AG10803 (cell line): ENCODE measurements at regions not wholly inside any gene's neighbourhood (a gene's known extent, or its start where the extent isn't known, plus 50 kb on each side); places are given as distances from the start of the nearest gene placed in this dataset.

Experiments
- DNase-seq: peaks from one replicate; pipeline ENCODE4 v3.0.0; 2010; ENCODE audit warnings: low read depth
- H3K4me3 ChIP-seq: 2 replicates; pipeline ENCODE4 v1.5.1; 2011; ENCODE audit warnings: mild to moderate bottlenecking, low read length, control low read depth
- TF ChIP-seq, protein P1 (sequence below): conservative IDR thresholded peaks from 2 replicates; pipeline ENCODE4 v1.5.1; 2011; ENCODE audit warnings: mild to moderate bottlenecking, low read length, control low read depth, inconsistent platforms

DNA sequence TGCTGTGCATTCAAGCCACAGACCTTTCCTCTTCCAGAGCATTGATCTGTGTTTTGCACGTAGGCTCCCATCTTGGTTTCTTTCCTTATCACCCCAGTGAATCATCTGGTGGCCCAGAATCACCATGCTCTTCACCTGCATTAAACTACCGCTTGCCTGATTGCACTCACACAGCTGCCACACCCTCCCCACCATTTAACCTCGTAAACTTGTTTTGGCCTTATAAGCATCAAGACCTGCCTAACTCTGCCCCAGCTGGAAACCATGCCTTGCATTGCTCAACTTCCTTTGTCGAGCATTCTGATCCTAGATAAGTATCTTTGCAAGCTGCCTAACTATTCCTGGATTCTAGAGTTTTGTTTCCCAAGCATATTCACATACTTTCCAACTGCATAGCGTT, 369.6 kb upstream of the SEMA6A start:
- TF ChIP-seq, protein P1, sequence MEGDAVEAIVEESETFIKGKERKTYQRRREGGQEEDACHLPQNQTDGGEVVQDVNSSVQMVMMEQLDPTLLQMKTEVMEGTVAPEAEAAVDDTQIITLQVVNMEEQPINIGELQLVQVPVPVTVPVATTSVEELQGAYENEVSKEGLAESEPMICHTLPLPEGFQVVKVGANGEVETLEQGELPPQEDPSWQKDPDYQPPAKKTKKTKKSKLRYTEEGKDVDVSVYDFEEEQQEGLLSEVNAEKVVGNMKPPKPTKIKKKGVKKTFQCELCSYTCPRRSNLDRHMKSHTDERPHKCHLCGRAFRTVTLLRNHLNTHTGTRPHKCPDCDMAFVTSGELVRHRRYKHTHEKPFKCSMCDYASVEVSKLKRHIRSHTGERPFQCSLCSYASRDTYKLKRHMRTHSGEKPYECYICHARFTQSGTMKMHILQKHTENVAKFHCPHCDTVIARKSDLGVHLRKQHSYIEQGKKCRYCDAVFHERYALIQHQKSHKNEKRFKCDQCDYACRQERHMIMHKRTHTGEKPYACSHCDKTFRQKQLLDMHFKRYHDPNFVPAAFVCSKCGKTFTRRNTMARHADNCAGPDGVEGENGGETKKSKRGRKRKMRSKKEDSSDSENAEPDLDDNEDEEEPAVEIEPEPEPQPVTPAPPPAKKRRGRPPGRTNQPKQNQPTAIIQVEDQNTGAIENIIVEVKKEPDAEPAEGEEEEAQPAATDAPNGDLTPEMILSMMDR, result no peak
- DNase-seq, result no peak

DNA sequence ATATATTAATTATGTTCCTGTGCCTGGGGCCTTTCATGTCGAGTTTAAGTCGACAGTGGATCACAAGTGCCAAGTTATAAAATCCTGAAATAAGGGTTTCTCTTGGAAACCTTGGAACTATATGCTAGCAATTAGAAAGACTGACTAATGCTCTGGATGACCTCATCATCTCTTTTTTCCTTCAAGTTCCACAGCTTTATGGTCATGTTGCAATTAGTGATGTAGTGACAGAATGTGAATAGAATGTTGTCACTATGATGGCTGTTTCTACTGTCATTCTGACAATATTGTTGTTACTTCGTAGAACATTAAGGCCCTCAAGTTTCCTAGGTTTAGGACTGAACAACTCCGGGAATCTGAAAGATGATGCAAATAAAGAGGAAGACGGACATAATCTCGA, 368.0 kb upstream of the SEMA6A start:
- no peak for DNase-seq
- TF ChIP-seq, protein P1, result no peak
- no peak overlapping the region for H3K4me3 ChIP-seq

More for the DNA sequence above, 369.6 kb upstream of the SEMA6A start:
- H3K4me3 ChIP-seq, result no peak overlapping the region

DNA sequence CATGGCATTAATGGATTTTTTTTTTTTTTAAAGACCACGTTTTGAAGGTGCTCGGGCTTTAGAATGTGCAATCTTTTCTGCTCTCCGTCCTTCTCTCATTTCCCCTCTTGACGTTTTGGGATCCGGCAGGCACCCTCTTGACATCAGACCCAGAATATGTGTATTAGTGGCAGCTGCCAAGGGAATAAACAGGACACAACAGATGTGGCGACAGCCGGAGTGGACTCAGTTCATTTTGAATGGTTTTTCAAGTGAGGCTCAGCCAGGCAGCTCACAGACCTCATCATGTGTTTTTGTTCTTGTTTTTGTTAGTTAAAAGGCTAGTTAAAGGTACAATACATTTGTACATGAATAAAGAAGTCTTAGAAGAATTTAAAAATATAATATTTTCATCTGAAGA, 365.0 kb upstream of the SEMA6A start:
- H3K4me3 ChIP-seq, result no peak overlapping the region
- DNase-seq, result no peak
- TF ChIP-seq, protein P1, result no peak

DNA sequence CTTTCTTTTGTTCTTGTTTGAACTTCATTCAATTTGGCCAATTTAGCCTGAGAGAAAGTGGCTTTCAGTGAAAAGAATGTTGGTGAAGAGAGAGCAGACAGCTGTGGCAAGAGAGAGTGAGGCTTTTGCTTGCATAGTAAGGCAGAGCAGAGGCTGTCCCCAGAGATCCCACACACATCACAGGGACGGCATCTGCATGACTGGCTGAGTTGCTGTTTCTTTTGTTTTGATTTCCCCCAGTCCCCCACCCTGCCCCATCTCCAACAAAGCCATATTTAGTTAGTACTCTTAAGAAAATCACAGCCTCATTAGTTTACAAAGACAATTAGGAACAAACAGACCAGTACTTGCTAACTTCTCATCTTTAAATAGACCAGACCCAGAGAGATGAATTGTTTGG, 363.9 kb upstream of the SEMA6A start:
- DNase-seq, result no peak
- TF ChIP-seq, protein P1, result no peak
- H3K4me3 ChIP-seq, result no peak overlapping the region

DNA sequence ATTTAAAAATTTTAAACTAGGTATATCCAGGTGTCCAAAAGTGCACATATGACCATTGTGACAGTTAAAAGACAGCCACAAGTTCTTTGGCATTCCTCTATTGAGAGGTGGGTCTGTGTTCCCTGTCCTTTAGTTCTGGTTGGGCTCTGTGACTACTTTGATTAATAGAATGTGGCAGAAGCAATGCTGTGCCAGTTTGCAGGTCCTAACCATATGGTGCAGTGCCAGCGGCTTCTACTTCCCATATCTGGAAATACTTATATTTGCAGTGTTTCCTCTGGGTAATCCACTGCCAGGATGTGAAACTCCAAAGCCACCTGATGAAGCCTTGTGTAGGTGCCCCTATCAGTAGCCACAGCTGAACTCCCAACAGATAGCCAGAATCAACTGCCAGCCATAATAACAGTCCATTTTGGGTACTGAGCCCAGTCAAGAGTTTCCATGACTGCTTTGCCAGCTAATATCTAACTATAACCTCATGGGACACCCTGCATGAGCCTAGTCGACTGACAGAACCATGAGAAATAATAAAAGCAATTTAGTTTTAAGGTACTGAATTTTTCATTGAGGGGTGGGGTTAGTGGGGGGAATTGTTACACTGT, 361.0 kb upstream of the SEMA6A start:
- no peak overlapping the region for H3K4me3 ChIP-seq
- no peak for DNase-seq
- TF ChIP-seq, protein P1, result no peak

DNA sequence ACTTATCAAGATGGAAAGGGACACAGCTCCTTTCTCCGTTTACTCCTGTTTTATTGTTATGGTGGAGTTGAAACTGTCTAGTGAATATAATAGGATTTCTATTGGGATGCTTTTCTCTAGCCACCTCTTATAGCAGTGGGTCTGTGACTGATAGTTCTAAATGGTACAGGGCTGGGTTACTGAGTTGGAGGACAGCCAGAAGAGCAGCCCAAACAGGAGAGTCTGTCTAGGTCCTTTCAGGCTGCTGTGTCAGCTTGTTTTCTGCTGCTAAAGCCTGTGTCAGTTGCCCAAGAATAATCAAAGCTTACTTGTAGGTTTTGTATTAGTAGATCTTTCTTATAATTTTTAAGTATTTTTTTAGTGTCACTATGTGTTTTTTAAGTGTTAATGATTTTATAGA, 356.0 kb upstream of the SEMA6A start:
- TF ChIP-seq, protein P1, result no peak

DNA sequence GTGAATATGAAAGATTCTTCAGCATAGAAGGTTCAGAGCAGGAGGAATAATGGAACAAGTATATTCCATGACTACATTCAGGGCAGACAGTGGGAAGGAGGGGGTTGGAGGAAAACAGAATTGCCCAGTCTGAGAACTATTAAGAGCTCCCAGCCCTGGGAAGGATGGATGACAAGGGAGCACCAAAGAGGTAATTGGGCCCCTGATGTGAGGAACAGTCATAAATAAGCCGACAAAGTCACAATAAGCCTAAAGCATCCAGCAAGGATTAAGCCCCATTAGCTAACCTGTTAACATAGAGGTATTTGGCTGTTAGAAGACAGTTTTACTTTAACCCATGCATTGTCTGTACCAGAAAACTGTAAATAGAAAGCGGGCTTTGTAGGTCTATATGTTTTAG, 348.7 kb upstream of the SEMA6A start:
- no peak overlapping the region for H3K4me3 ChIP-seq
- no peak for DNase-seq
- TF ChIP-seq, protein P1, result no peak

More for the DNA sequence above, 356.0 kb upstream of the SEMA6A start:
- no peak for DNase-seq
- H3K4me3 ChIP-seq, result no peak overlapping the region
